Omental fat pad (tissue), 3 donors: ENCODE measurements at regions not wholly inside any gene's neighbourhood (a gene's known extent, or its start where the extent isn't known, plus 50 kb on each side); places are given as distances from the start of the nearest gene placed in this dataset.
"Not testable (repeated sequence)": the region's sequence is repeated elsewhere in the genome, so short reads cannot be mapped to it uniquely, and the experiment has no call there.

Experiments used
- ATAC-seq: fragments of 150-250 bp; one replicate; pipeline ENCODE4 v1.9.1; 2016; ENCODE audit warnings: mild to moderate bottlenecking, moderate library complexity; ENCODE audit not compliant: low FRiP score
- DNase-seq: peaks from one replicate; pipeline ENCODE4 v3.0.0-alpha.2; 2019; ENCODE audit warnings: low spot score
- CTCF ChIP-seq, 3 donors: fragments of 450-650 bp; IDR thresholded peaks; one replicate each; pipeline ENCODE4 v1.5.1; 2016 to 2017; ENCODE audit warnings: antibody characterized with exemption in 3 of 3, mild to moderate bottlenecking in 3 of 3, moderate library complexity in 2 of 3

- ATAC-seq (no peak), DNase-seq (no peak)
- TF ChIP-seq CTCF (IDR thresholded peaks at IDR 0.05): no peak
Observed at GRCh38 chr2:215631696-215632095, 195.8 kb upstream of the FN1 start.

- not testable (repeated sequence) for DNase-seq, ATAC-seq
Observed at GRCh38 chr2:215630796-215631195, 194.9 kb upstream of the FN1 start.

- no peak for DNase-seq
- no peak for ATAC-seq
- no peak for TF ChIP-seq CTCF (IDR thresholded peaks at IDR 0.05)
Observed at GRCh38 chr2:215627771-215628170, 191.9 kb upstream of the FN1 start.

- DNase-seq: no peak
- TF ChIP-seq CTCF (IDR thresholded peaks at IDR 0.05): no peak
- ATAC-seq: no peak
Observed at GRCh38 chr2:215626812-215627281, 191.0 kb upstream of the FN1 start.

GRCh38 chr2:215626063-215626462, 190.2 kb upstream of the FN1 start:
- no peak for ATAC-seq
- TF ChIP-seq CTCF (IDR thresholded peaks at IDR 0.05): no peak

GRCh38 chr2:215625207-215625606, 189.3 kb upstream of the FN1 start:
- TF ChIP-seq CTCF (IDR thresholded peaks at IDR 0.05): no peak
- DNase-seq (no peak), ATAC-seq (no peak)

More at GRCh38 chr2:215626063-215626462, 190.2 kb upstream of the FN1 start:
- no peak for DNase-seq

GRCh38 chr2:215624423-215624829, 188.6 kb upstream of the FN1 start:
- DNase-seq (no peak), ATAC-seq (peak; percentile 68)
- TF ChIP-seq CTCF (IDR thresholded peaks at IDR 0.05): no peak

- ATAC-seq (no peak), DNase-seq (no peak)
- no peak for TF ChIP-seq CTCF (IDR thresholded peaks at IDR 0.05)
Observed at GRCh38 chr2:215622837-215623236, 187.0 kb upstream of the FN1 start.
